Astrocyte of the hippocampus (primary cell): ENCODE measurements at regions not wholly inside any gene's neighbourhood (a gene's known extent, or its start where the extent isn't known, plus 50 kb on each side); places are given as distances from the start of the nearest gene placed in this dataset.
A peak's percentile ranks its signal among the peaks of the same experiment; 100 is the strongest.
"Not testable (repeated sequence)": the region's sequence is repeated elsewhere in the genome, so short reads cannot be mapped to it uniquely, and the experiment has no call there.

Source experiments
- DNase-seq: peaks from one replicate; pipeline ENCODE4 v3.0.0; 2011; ENCODE audit warnings: low read depth, low spot score

GRCh38 chr6:77087794-77088318 lies 375.4 kb downstream of the HTR1B start:
- DNase-seq, result not testable (repeated sequence)

- DNase-seq, result no peak
Measured at GRCh38 chr6:77074037-77074713, 389.1 kb downstream of the HTR1B start.

GRCh38 chr6:77073410-77073760 lies 389.9 kb downstream of the HTR1B start:
- DNase-seq, result no peak

GRCh38 chr6:77072694-77073409 lies 390.4 kb downstream of the HTR1B start:
- DNase-seq, result no peak

GRCh38 chr6:77063494-77063893 lies 399.8 kb downstream of the HTR1B start:
- no peak for DNase-seq

- no peak for DNase-seq
Measured at GRCh38 chr6:77055711-77056110, 407.6 kb downstream of the HTR1B start.

GRCh38 chr6:77040568-77041195 lies 422.6 kb downstream of the HTR1B start:
- peak; percentile 4 for DNase-seq

GRCh38 chr6:77038807-77039206 lies 424.5 kb downstream of the HTR1B start:
- peak; percentile 58 for DNase-seq

- DNase-seq, result no peak
Measured at GRCh38 chr6:77037439-77037838, 425.9 kb downstream of the HTR1B start.

GRCh38 chr6:77036400-77036799 lies 426.9 kb downstream of the HTR1B start:
- DNase-seq, result peak; percentile 10

GRCh38 chr6:77034161-77034560 lies 429.1 kb downstream of the HTR1B start:
- peak; percentile 93 for DNase-seq

GRCh38 chr6:77030929-77031674 lies 432.2 kb downstream of the HTR1B start:
- no peak for DNase-seq

GRCh38 chr6:77026341-77026740 lies 436.9 kb downstream of the HTR1B start:
- DNase-seq, result no peak

- no peak for DNase-seq
Measured at GRCh38 chr6:77025736-77026223, 437.5 kb downstream of the HTR1B start.

GRCh38 chr6:77021778-77022177 lies 441.5 kb downstream of the HTR1B start:
- DNase-seq, result no peak

GRCh38 chr6:77021232-77021631 lies 442.1 kb downstream of the HTR1B start:
- no peak for DNase-seq

GRCh38 chr6:77019081-77019480 lies 444.2 kb downstream of the HTR1B start:
- DNase-seq, result no peak

- no peak for DNase-seq
Measured at GRCh38 chr6:77017537-77017936, 445.8 kb downstream of the HTR1B start.

- peak; percentile 50 for DNase-seq
Measured at GRCh38 chr6:77015350-77015749, 447.9 kb downstream of the HTR1B start.

- DNase-seq, result no peak
Measured at GRCh38 chr6:77011929-77012545, 451.3 kb downstream of the HTR1B start.

GRCh38 chr6:77010931-77011542 lies 452.3 kb downstream of the HTR1B start:
- DNase-seq, result no peak
